Common myeloid progenitor, CD34-positive (primary cell): ENCODE measurements at regions not wholly inside any gene's neighbourhood (a gene's known extent, or its start where the extent isn't known, plus 50 kb on each side); places are given as distances from the start of the nearest gene placed in this dataset.

Source experiments
- CTCF ChIA-PET: fragments of 350-600 bp; sonication (Branson Sonifier 250); formaldehyde crosslinking; loops from one replicate; lab custom pipeline; 2021; ENCODE audit warnings: antibody characterized with exemption; lab: Charles Lee
- POLR2A ChIA-PET: fragments of 350-600 bp; sonication (Branson Sonifier 250); formaldehyde crosslinking; loops from one replicate; lab custom pipeline; 2021; ENCODE audit warnings: antibody characterized with exemption; lab: Charles Lee
- DNase-seq, 3 donors: peaks; one replicate each; pipeline versions ENCODE4 v3.0.0 to v3.0.0-alpha.2; 2013
- H3K27ac ChIP-seq, 2 experiments: 1 replicate in 1 of 2; 2 replicates in 1 of 2; pipeline ENCODE4 v1.7.0; 2013; ENCODE audit warnings: inconsistent platforms in 2 of 2, low read length in 2 of 2, mild to moderate bottlenecking in 2 of 2, low read depth in 1 of 2, moderate library complexity in 1 of 2; ENCODE audit not compliant: severe bottlenecking in 2 of 2, insufficient read depth in 1 of 2, poor library complexity in 1 of 2
- H3K27me3 ChIP-seq, 5 experiments: replicated peaks in 2 of 5; 1 replicate in 3 of 5; 2 replicates in 2 of 5; pipeline versions ENCODE4 v1.6.1 to v1.7.0; 2013; ENCODE audit warnings: low read length in 4 of 5, mild to moderate bottlenecking in 2 of 5, moderate library complexity in 2 of 5, inconsistent platforms in 1 of 5; ENCODE audit not compliant: insufficient read depth in 5 of 5, control insufficient read depth in 4 of 5
- H3K36me3 ChIP-seq, 4 experiments: 1 replicate in 2 of 4; 2 replicates in 2 of 4; pipeline versions ENCODE4 v1.6.1 to v1.7.0; 2013; ENCODE audit warnings: low read length in 3 of 4, control low read depth in 1 of 4, mild to moderate bottlenecking in 1 of 4; ENCODE audit not compliant: control insufficient read depth in 4 of 4, insufficient read depth in 4 of 4
- H3K4me1 ChIP-seq, 4 experiments: 1 replicate in 3 of 4; 2 replicates in 1 of 4; pipeline versions ENCODE4 v1.6.1 to v1.7.1; 2013; ENCODE audit warnings: low read length in 3 of 4, mild to moderate bottlenecking in 3 of 4, control low read depth in 1 of 4, inconsistent platforms in 1 of 4, moderate library complexity in 1 of 4; ENCODE audit not compliant: control insufficient read depth in 4 of 4, insufficient read depth in 4 of 4; ENCODE audit errors: control extremely low read depth in 1 of 4
- H3K4me3 ChIP-seq, 7 experiments: 1 replicate in 4 of 7; 2 replicates in 3 of 7; pipeline versions ENCODE4 v1.5.1 to v1.7.0; 2013; ENCODE audit warnings: mild to moderate bottlenecking in 7 of 7, low read length in 6 of 7, moderate library complexity in 6 of 7, inconsistent platforms in 2 of 7, low read depth in 2 of 7, control low read depth in 1 of 7; ENCODE audit not compliant: insufficient read depth in 4 of 7, control insufficient read depth in 1 of 7; ENCODE audit errors: extremely low read depth in 1 of 7
- H3K9me3 ChIP-seq, 5 experiments: 1 replicate in 4 of 5; 2 replicates in 1 of 5; pipeline versions ENCODE4 v1.6.1 to v1.7.1; 2013; ENCODE audit warnings: low read length in 4 of 5, mild to moderate bottlenecking in 2 of 5, inconsistent platforms in 1 of 5, low read depth in 1 of 5, moderate library complexity in 1 of 5; ENCODE audit not compliant: control insufficient read depth in 4 of 5, insufficient read depth in 2 of 5; ENCODE audit errors: control extremely low read depth in 1 of 5
- WGBS: methylation state at CpG from one replicate; pipeline ENCODE4 v1.1.5; 2013; ENCODE audit not compliant: insufficient coverage; 5-methylcytosine and 5-hydroxymethylcytosine counted together

- ChIA-PET POLR2A (no interaction called here), CTCF (no interaction called here)
- Histone ChIP-seq H3K27me3 (no peaks in the 10 kb centered on the region), H3K9me3 (no peaks in the 10 kb centered on the region), H3K36me3 (no peaks in the 10 kb centered on the region), H3K4me1 (no peaks in the 10 kb centered on the region), H3K4me3 (no peak overlapping the region), H3K27ac (no peak overlapping the region)
- no CpG with 5 or more reads among the region's 1 CpG for WGBS
- no peak for DNase-seq
Observed at GRCh38 chr4:28176942-28177341, 1316.3 kb downstream of the STIM2 start.

GRCh38 chr4:28177641-28178040 is 1317.0 kb downstream of the STIM2 start:
- no peaks in the 10 kb centered on the region for H3K36me3 ChIP-seq
- no peaks in the 10 kb centered on the region for H3K4me1 ChIP-seq
- ChIA-PET POLR2A (no interaction called here), CTCF (no interaction called here)
- no peaks in the 10 kb centered on the region for H3K9me3 ChIP-seq
- DNase-seq, result no peak
- no peak overlapping the region for H3K27ac ChIP-seq
- no peak overlapping the region for H3K4me3 ChIP-seq
- no peaks in the 10 kb centered on the region for H3K27me3 ChIP-seq

- no peaks in the 10 kb centered on the region for H3K27me3 ChIP-seq
- H3K4me3 ChIP-seq, result no peak overlapping the region
- H3K4me1 ChIP-seq, result no peaks in the 10 kb centered on the region
- no CpG with 5 or more reads among the region's 3 CpGs for WGBS
- ChIA-PET POLR2A (no interaction called here), CTCF (no interaction called here)
- H3K9me3 ChIP-seq, result no peaks in the 10 kb centered on the region
- H3K36me3 ChIP-seq, result no peaks in the 10 kb centered on the region
- H3K27ac ChIP-seq, result no peak overlapping the region
- DNase-seq, result no peak
Observed at GRCh38 chr4:28179126-28179525, 1318.5 kb downstream of the STIM2 start.

- Histone ChIP-seq H3K4me3 (no peak overlapping the region), H3K27ac (no peak overlapping the region), H3K9me3 (peaks cover 0 to 3% (median 0%) of the 10 kb centered on the region in 5 experiments), H3K36me3 (no peaks in the 10 kb centered on the region), H3K4me1 (no peaks in the 10 kb centered on the region), H3K27me3 (no peaks in the 10 kb centered on the region)
- CTCF ChIA-PET, result no interaction called here
- POLR2A ChIA-PET, result no interaction called here
- no peak for DNase-seq
- 83% methylated on average over 1 of the region's 1 CpG for WGBS
Observed at GRCh38 chr4:28209371-28209924, 1348.8 kb downstream of the STIM2 start.

GRCh38 chr4:28211676-28212470 is 1351.2 kb downstream of the STIM2 start:
- H3K27ac ChIP-seq, result no peak overlapping the region
- no peaks in the 10 kb centered on the region for H3K36me3 ChIP-seq
- no peak for DNase-seq
- H3K4me3 ChIP-seq, result no peak overlapping the region
- no peaks in the 10 kb centered on the region for H3K27me3 ChIP-seq
- no peaks in the 10 kb centered on the region for H3K4me1 ChIP-seq
- ChIA-PET CTCF (no interaction called here), POLR2A (no interaction called here)
- H3K9me3 ChIP-seq, result peaks cover 0 to 2% (median 0%) of the 10 kb centered on the region in 5 experiments
- WGBS, result 71% methylated on average over 2 of the region's 2 CpGs

GRCh38 chr4:28221536-28221935 is 1360.9 kb downstream of the STIM2 start:
- no peak overlapping the region for H3K27ac ChIP-seq
- peaks cover 0 to 2% (median 0%) of the 10 kb centered on the region in 5 experiments for H3K27me3 ChIP-seq
- no peak overlapping the region for H3K4me3 ChIP-seq
- DNase-seq, result no peak
- 78% methylated on average over 1 of the region's 1 CpG for WGBS
- POLR2A ChIA-PET, result no interaction called here
- no peaks in the 10 kb centered on the region for H3K4me1 ChIP-seq
- CTCF ChIA-PET, result no interaction called here
- H3K9me3 ChIP-seq, result no peaks in the 10 kb centered on the region
- H3K36me3 ChIP-seq, result no peaks in the 10 kb centered on the region

- no peak for DNase-seq
- ChIA-PET CTCF (no interaction called here), POLR2A (no interaction called here)
- Histone ChIP-seq H3K27me3 (peaks cover 0 to 2% (median 0%) of the 10 kb centered on the region in 5 experiments), H3K36me3 (no peaks in the 10 kb centered on the region), H3K27ac (no peak overlapping the region), H3K9me3 (no peaks in the 10 kb centered on the region), H3K4me1 (no peaks in the 10 kb centered on the region), H3K4me3 (no peak overlapping the region)
- WGBS, result 100% methylated on average over 1 of the region's 2 CpGs
Observed at GRCh38 chr4:28225050-28225449, 1364.4 kb downstream of the STIM2 start.
